HG03159 (cell line): ENCODE measurements at regions not wholly inside any gene's neighbourhood (a gene's known extent, or its start where the extent isn't known, plus 50 kb on each side); places are given as distances from the start of the nearest gene placed in this dataset.

Experiments used
- ATAC-seq: cut with Tn5 transposase; IDR thresholded peaks from one replicate; pipeline ENCODE4 v1.9.1; 2021; ENCODE audit warnings: mild to moderate bottlenecking, moderate library complexity; ENCODE audit not compliant: unreplicated experiment

DNA sequence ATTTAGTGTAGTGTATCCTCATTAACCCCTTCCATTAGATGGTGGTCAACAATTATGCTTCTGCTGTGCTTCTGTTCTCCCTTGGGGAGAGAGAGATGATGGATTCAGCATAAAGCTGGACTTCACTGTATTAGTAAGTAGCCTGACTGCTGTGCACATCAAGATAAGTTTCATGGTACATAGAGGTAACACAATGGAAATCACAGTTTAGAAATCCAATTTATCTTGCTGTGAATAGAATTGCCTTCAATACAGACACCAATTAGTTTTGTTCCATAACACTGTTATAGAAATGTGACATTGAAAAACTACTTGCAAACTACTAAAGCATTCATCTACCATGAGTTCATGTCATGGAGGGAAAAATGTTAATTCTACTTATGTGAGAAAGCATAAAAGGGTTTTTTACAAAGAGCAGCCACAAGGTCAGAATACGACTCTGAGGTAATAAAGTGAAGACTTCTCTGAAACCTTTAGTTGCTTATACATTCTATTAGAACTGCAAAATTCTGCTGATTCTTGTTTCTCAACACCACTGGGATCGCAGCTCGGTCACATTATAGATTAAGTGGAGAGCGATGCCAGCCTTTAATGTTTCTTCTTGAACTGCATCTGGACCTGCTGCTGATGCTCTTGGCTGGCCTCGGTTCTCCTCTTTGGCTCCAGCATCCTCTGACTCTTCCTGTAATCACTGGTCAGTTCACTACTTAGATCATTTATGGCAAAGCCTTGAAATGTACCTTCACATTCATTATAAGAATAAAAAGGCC lies 190.8 kb downstream of the ATP23 start:
- no peak for ATAC-seq

DNA sequence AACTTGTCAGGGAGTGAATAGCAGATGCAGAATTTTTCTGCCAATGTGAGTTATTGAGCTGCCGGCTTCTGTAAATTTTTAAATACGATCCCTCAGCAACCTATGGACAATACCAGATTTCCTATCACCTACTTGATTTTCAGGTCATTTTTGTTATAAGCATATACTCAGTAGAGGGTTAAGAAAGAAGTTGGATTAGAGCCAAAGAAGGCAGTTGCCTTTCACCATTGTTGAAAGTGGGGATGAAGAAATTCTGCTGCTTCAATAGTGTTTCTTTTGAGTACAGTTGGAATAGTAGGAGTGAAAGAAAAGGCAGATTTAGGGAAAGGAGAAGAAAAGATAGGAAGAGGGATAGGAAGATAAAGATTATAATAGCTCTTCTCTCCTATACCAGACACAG lies 197.1 kb downstream of the ATP23 start:
- no peak for ATAC-seq

DNA sequence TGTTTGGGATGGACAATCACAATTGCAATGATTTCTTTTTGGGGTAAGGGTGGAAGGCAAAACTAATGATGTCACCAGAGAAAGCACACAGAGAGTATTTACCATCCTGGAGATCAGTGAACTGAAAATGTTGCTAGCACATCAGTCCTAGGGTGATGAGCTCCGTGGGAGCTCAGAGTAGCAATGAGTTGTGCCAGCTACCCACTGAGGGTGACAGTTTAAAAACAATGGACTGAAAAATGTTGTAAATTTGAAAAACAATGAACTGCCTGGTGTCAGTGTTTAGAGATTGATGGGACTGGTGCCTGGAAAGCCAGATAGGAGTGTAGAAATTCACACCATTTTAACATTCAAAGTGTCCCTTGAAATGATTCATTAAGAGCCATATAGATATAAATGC lies 198.5 kb downstream of the ATP23 start:
- no peak for ATAC-seq

DNA sequence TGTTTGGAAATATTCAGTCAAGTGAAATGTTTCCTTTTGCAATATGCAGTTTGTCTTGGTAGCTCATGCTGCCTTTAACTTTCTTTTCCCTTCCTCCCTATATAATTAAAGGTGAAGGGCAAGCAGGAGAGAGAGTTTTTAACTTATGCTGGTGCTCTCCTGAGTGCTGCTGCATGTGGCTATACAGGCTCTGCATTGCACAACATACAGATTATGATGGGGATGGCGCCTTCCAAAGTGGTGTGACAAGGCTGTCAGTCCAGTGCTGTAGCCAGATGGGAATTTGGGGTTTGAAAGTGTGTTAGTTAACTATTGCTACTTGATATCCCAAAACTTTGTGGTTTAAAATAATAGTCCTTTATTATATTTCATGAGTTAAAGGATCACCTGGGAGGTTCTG lies 199.0 kb downstream of the ATP23 start:
- no peak for ATAC-seq

DNA sequence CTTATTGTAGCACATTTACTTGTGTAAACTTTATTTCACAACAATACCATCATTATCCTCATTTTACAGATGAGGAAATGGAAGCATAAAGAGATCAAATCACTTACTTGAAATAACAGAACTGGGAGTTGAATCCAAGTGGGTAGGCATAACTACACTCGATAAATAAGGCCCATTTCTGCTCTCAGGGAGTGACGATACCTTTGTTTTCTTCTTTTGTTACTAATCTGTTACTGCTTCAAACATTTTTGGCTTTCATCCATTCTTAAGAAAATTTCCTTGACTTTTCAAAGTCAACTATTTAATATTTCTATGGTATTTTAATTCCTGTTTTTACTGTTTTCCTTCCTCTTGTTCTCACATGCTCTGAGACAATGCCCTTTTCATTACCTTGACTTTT lies 201.6 kb downstream of the ATP23 start:
- ATAC-seq = no peak

DNA sequence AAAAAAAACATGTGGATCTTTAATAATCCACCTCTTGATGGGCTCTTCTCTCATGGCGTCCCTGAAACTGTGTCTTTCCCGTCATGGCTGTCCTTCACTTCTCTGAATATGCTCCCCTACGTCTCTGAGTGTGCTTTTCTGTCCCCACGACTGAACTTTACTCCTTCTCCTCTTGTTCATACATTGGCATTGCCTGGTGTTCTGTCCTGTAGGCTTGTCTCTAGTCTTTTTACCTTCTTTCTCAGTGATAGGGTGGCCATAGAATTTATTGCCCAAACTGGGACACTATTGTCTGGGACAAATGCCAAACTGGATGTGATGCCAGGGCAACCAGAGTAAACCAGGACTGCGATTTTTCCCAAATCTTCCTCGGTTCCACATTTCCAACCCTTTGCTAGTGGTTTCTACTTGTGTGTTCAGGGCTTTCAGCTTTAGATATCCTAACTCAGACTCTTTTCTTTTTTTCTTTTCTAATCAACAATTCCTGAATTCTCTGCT lies 202.2 kb downstream of the ATP23 start:
- ATAC-seq = no peak

DNA sequence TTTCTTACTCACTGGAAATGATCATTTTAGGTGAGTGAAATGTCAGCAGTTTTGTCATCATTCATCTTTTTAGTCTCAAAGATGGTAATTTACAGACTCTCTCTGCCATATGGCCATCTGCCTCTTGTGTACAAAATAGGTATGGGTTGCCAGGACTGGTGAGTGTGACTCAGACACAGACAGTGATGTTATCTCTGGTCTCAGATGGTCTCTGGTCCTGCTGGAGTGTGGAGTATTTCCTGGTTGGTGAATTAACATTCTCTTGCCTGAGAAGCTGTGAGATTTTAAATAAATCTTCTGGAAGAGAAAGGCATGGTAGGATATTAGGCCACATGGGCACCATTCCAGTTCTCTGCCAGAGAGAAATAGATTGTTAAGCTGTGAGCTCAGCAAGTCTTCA lies 207.0 kb downstream of the ATP23 start:
- no peak for ATAC-seq

DNA sequence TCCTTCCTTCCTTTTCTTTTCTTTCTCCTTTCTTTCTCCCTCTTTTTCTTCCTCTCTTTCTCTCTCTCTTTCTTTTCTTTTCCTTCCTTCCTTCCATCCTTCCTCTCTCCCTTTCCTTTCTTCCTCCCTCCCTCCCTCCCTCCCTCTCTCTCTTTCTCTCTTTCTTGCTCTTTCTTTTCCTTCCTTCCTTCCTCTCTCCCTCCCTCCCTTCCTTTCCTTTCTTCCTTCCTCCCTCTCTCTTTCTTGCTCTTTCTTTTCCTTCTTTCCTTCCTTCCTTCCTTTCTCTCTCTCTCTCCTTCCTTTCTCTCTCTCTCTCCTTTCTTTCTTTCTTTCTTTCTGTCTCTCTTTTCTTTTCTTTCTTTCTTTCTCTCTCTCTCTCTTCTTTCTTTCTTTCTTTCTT lies 207.6 kb downstream of the ATP23 start:
- ATAC-seq = no peak

DNA sequence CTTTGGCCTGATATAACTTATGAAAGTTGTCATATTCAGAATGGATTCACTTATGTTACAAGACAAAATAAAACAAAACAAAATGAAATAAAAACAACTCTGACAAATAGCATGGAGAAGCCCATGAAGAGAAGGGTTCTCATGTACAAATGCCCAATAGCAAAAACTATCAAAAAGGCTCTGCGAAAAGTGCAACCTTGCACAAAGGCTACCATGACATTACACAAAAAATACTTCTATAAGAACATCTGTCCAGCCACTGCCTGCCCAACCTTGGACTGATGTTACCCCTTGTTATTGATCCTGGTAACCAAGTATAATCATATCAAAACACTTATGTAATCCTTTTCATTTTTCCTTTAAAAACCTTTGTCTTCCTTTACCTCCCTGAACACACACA lies 213.0 kb downstream of the ATP23 start:
- ATAC-seq = no peak

DNA sequence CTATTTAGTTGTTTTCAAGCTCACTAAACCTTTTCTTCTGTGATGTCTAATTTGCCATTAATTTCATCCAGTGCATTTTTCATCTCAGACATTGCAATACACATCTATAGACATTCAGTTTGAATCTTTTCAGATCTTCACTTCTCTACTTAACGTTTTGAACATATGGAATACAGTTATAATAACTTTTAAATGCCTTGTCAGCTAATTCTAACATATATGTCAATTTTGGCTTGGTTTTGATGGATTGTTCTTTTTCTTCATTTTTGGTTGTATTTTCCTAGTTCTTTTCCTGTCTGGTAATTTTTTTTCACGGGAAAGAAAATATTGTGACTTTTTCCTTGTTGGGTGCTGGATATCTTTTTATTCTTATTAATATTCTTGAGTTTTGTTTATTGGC lies 215.3 kb downstream of the ATP23 start:
- ATAC-seq = no peak

DNA sequence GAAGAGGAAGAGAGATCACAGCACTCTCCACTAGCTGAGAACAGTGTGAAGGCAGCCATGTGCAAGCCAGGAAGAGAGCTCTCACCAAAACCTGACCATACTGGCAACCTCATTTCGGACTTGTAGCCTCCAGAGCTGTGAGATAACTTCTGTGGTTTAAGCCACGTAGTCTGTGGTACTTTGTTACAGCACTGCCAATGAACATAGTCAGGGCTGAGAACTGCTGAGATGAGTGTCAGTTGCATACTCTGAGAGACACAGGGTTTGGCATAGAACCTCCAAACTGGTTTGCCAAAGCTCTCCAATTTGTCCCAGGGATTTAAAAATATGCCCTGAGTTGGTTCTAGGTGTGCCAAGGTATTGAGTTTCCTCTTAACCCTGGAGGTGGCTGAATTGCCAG lies 218.6 kb downstream of the ATP23 start:
- no peak for ATAC-seq

DNA sequence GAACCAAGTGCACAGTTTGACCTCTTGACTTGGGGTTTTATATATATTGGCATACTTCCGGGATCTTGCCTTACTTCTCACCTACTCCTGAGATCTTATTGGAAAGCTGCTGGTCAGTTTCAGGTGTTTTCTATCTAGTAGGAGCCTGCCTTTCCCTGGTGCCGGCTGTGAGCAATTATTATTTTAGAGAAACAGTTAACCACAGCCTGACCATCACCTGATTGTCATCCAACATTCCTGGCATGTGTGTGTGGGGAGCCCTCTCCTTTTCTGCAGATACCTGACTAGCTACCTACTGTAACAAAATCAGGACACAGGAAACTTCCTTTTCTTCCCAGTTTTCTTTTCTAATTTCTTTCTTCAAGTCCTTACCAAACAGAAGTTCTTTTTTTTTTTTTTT lies 220.4 kb downstream of the ATP23 start:
- ATAC-seq = no peak

DNA sequence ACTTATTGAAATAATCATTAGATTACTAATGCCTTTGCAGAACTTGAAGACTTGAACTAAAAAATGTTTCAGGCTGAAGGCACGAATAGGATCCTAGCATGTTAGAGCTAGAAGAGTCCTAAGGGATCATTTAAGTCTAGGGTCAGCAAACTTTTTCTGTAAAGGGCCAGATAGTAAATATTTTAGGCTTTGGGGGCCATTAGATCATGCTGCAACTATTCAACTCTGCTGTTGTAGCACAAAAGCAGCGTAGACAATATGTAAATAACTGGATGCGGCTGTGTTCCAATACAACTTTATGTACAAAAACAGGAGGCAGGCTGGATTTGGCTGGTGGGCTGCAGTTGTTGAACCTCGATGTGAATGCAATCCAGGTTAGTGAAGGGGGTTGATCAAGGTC lies 221.7 kb downstream of the ATP23 start:
- no peak for ATAC-seq

DNA sequence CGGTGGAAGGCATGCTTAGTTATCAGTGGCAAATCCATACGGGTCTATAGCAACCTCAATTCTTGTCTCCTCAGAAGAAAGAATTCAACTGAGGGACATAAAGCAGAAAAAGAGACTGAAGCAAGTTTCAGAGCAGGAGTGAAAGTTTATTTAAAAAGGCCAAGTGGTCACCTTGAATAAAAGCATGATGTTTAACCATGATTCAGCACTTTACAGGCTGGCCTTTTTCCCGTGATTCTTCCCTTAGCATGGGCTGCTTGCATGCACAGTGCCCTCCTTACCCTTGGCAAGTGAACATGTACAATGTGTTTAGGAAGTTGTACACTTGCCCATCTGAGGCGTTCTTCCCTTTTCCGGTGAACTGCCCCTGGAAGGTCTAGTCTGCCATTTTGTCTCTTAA lies 225.3 kb downstream of the ATP23 start:
- ATAC-seq = no peak

DNA sequence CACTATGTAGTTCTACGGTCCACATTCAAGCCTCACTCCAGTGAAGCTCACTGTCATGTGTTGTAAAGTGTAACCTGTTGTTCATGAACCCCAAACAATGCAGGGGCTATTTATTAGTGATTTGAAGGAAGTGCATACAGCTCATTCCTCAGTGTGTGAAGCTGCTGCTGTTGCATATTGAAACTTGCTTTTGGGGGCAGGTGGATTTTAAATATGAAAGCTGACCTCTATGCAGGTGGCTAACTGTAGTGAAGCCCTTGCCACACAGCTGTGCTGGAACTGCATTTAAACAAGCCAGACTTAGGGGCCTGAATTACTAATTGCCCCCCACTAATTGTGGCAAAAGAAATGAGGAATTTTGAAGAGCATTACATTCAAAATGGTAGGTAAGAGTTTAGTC lies 226.3 kb downstream of the ATP23 start:
- ATAC-seq = no peak

DNA sequence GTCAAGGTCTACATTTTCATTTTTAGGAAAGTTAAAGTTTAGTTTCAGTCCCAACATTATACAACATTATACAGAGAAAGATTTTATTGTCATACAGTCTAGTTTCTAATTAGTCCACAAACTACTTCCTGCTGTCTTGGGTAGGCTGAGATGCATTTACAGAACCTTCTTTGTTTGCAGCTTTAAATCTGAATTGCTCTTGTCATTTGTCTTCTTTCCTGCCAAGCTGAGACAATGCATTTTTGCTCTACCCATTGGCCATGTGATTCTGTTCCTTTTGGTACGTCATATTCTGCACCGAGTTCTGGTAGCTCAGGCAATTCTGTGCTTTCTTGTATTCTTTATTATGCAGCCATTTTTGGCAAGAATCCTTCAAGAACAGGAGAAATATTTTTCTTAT lies 228.5 kb downstream of the ATP23 start:
- no peak for ATAC-seq

DNA sequence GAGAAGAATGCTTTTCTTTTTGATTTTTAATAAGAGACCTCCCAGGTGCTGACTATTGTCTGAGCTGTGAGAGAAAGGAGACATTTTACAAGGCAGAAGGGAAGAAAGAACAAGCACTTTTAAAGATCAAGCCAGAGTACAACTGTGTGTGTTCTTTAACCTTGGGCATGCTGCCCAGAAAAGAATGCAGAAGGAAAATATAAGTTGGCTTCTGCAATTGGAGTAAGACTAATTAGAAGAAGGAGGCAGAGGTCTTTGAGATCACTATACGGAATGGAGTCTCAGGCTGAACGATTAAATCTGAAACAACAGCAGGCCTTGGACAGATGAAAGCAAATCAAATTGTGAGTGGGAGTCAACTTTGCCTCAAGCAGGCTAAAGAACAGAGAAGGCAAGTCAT lies 230.5 kb downstream of the ATP23 start:
- no peak for ATAC-seq

DNA sequence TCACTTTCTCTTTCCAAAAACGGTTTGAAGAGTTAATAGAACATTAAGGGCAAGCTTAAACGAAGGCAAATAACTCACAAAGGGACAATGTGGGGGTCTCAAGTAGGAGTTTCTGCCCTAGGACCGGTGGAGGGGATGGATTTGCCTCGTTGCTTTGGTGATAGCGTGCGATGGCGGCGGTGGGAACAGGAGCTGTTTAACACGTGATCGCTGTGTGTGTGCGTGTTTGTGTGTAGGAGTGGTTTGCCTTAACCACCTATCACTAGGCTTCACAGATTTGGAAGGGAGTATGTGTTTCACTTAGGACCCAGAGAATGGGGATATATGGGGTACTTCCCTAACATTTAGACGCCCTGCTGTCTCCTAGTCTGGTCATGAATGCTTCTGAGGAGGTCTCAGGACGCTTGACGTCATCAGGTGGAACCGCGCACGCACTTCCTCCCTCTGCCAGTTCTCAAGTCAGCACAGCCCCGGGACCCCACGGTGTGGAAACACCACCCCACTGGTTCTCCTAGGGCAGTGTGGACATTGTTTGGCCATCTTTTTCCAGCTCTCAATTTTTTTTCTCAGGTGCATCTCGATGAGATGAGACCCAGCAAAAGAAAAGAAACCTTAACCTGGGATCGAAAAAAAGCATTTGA lies 231.2 kb downstream of the ATP23 start:
- ATAC-seq = no peak

DNA sequence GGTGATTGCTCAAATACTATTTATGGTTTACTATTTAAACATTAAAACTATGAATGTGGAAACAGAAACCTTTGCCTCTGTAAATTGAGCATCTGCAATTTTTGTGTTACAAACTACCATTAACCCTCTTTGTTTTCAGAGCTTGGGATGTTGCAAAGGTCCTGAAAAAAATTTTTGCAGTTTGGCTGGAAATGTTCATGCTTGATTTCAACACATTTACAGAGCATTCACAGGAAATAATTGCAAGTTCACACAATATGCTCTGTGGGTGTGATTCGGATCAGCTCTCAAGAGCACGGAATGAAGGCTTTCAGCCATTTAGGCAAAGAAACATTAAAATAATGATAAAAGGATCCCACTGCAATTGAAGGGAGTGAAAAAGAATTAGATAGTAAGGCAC lies 232.9 kb downstream of the ATP23 start:
- no peak for ATAC-seq

DNA sequence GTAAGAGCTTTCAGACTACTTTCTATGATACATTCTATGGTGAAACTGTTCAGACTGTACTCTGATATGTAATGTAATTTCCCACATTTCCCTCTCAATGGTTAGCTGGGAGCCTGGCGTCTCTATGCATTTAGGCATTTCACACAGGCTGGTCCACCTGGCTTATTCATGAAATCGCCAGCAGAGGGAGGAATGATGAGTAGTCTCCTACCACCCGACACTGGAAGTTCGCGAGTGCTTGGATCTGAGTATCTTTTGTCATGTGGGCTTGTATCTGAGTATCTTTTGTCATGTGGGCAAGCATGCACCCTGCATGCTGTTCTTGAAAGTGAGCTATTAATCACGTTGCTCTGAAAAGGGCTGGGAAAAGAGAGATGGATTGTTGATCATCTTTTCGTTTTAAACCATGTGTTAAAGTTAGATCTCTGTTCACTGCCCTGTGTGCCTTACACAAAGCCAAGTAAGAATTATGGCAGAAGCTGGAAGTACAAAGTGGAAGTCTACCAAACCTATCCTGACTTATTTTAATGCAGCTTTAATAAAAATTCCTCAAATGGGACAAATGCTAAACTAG lies 235.0 kb downstream of the ATP23 start:
- no peak for ATAC-seq

DNA sequence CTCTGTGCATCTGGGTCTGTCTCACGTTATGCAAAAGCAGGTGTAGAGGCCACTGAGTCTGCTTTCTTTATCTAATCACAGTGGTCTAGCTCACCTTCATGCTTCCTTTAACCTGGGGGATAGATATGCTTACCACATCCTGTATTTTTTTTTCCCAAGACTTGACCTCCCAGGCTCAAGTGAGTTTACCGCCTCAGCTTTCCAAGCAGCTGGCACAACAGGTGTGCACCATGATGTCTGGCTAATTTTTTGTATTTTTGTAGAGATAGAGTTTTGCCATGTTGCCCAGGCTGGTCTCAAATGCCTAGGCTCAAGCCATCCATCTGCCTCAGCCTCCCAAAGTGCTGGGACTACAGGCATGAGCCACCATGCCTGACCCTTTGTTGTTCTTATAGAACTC lies 236.0 kb downstream of the ATP23 start:
- no peak for ATAC-seq

DNA sequence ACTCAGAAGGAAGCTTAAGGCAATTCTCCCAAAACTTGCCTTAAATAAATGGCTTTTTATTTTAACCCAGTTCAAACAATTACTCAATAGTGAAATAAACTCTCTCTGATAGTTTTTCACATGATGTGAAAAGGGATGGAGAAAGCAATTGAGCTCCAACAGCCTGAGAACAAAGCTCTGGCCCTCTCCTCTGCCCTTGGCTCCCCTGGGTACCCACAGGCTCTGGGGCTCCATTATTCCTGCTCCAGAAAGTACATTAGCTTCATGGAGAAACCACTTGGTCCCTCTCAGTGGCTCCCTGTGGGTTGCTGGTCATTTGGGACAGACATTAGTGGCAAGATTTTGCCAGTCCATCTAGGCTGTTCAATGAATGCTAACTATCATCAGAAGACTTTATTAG lies 242.8 kb downstream of the ATP23 start:
- no peak for ATAC-seq
